ENCODE measurements at regions not wholly inside any gene's neighbourhood (a gene's known extent, or its start where the extent isn't known, plus 50 kb on each side); places are given as distances from the start of the nearest gene placed in this dataset.

GRCh38 chrX:45750639-45751038 lies 550.0 kb upstream of the DIPK2B start:
- TF ChIP-seq POLR2A (IDR thresholded peaks at IDR 0.05) (no peak), CTCF (IDR thresholded peaks at IDR 0.05) (no peak), EP300 (IDR thresholded peaks at IDR 0.05) (no peak), POLR2AphosphoS5 (IDR thresholded peaks at IDR 0.05) (no peak)
